K562 (cell line): ENCODE measurements at regions not wholly inside any gene's neighbourhood (a gene's known extent, or its start where the extent isn't known, plus 50 kb on each side); places are given as distances from the start of the nearest gene placed in this dataset.
A peak's percentile ranks its signal among the peaks of the same experiment; 100 is the strongest.

Experiments used
- BCL6 ChIP-seq: fragments of 250-450 bp; sonication (Bioruptor Pico); IDR thresholded peaks from 2 replicates; pipeline ENCODE4 v1.4.0; 2020
- CEBPG ChIP-seq, 3 experiments: fragments of 200-800 bp in 1 of 3; sonication (Bioruptor generic) in 1 of 3; sonication (generic) in 1 of 3; formaldehyde crosslinking in 1 of 3; IDR thresholded peaks in 2 of 3; conservative IDR thresholded peaks in 1 of 3; 2 replicates each; pipeline versions ENCODE4 v1.6.1 to v1.8.0; 2016 to 2022; ENCODE audit warnings: missing compliant biosample characterization in 2 of 3, missing genetic modification characterization in 2 of 3, mild to moderate bottlenecking in 1 of 3, missing genetic modification reagents in 1 of 3
- CREB3 ChIP-seq: fragments of 450-650 bp; conservative IDR thresholded peaks from 2 replicates; pipeline ENCODE4 v1.6.1; 2016; ENCODE audit warnings: missing genetic modification characterization, low read depth, mild to moderate bottlenecking, missing compliant biosample characterization, moderate library complexity
- EHMT2 ChIP-seq: fragments of 450-650 bp; IDR thresholded peaks from 2 replicates; pipeline ENCODE4 v1.6.1; 2018; ENCODE audit warnings: antibody characterized with exemption
- EP400 ChIP-seq: fragments of 450-650 bp; IDR thresholded peaks from 2 replicates; pipeline ENCODE4 v1.6.1; 2017; ENCODE audit warnings: antibody characterized with exemption, mild to moderate bottlenecking, moderate library complexity
- GATAD2A ChIP-seq: fragments of 450-650 bp; IDR thresholded peaks from 2 replicates; pipeline ENCODE4 v1.6.1; 2017
- HNRNPH1 ChIP-seq: fragments of 200-400 bp; formaldehyde crosslinking; optimal IDR thresholded peaks from 2 replicates; pipeline ENCODE3; 2017; ENCODE audit warnings: low read depth, mild to moderate bottlenecking, low read length, moderate library complexity
- HOXB6 ChIP-seq: fragments of 250-450 bp; sonication (Bioruptor Pico); IDR thresholded peaks from 2 replicates; pipeline ENCODE4 v1.5.1; 2022; ENCODE audit warnings: mild to moderate bottlenecking, borderline replicate concordance
- KDM4B ChIP-seq, 2 experiments: fragments of 450-650 bp in 1 of 2; sonication (generic) in 1 of 2; IDR thresholded peaks; 2 replicates each; pipeline ENCODE4 v1.6.1; 2016 to 2017; ENCODE audit warnings: borderline replicate concordance in 2 of 2, antibody characterized with exemption in 1 of 2, low read depth in 1 of 2, mild to moderate bottlenecking in 1 of 2
- MEF2A ChIP-seq: IDR thresholded peaks from 2 replicates; pipeline ENCODE4 v1.6.1; 2011; ENCODE audit warnings: low read depth, mild to moderate bottlenecking, low read length, moderate library complexity; ENCODE audit not compliant: control insufficient read depth
- POLR2H ChIP-seq: IDR thresholded peaks from 2 replicates; pipeline ENCODE4 v1.6.1; 2016; ENCODE audit warnings: missing genetic modification characterization, low read depth, mild to moderate bottlenecking, control low read depth, missing compliant biosample characterization, moderate library complexity
- PTRF ChIP-seq: fragments of 450-650 bp; IDR thresholded peaks from 2 replicates; pipeline ENCODE4 v1.6.1; 2016; ENCODE audit warnings: mild to moderate bottlenecking, missing genetic modification characterization, missing compliant biosample characterization
- REST ChIP-seq, 2 experiments: fragments of 450-650 bp; formaldehyde crosslinking in 1 of 2; IDR thresholded peaks; 2 replicates each; pipeline versions ENCODE4 v1.4.0 to v1.6.1; 2014 to 2020; ENCODE audit warnings: mild to moderate bottlenecking in 2 of 2, borderline replicate concordance in 1 of 2, low read depth in 1 of 2
- SETDB1 ChIP-seq: IDR thresholded peaks from one replicate; pipeline ENCODE4 v1.6.1; 2012; ENCODE audit warnings: low read length, control low read depth, inconsistent platforms
- STAG1 ChIP-seq: sonication (generic); formaldehyde crosslinking; IDR thresholded peaks from 2 replicates; pipeline ENCODE4 v1.5.0; 2020; ENCODE audit warnings: missing genetic modification reagents, borderline replicate concordance
- XRCC5 ChIP-seq: fragments of 200-400 bp; formaldehyde crosslinking; IDR thresholded peaks from 2 replicates; pipeline ENCODE4 v1.6.1; 2017; ENCODE audit warnings: low read depth, mild to moderate bottlenecking, low read length
- ZBTB17 ChIP-seq: fragments of 450-650 bp; formaldehyde crosslinking; IDR thresholded peaks from 2 replicates; pipeline ENCODE4 v1.4.0; 2020; ENCODE audit warnings: mild to moderate bottlenecking
- ZNF282 ChIP-seq: sonication (generic); formaldehyde crosslinking; IDR thresholded peaks from 2 replicates; pipeline ENCODE4 v1.8.1; 2023; ENCODE audit warnings: missing genetic modification reagents
- ZNF644 ChIP-seq: fragments of 200-800 bp; sonication (Bioruptor generic); IDR thresholded peaks from 2 replicates; pipeline ENCODE4 v1.6.1; 2016; ENCODE audit warnings: low read depth, missing genetic modification characterization, missing compliant biosample characterization

DNA sequence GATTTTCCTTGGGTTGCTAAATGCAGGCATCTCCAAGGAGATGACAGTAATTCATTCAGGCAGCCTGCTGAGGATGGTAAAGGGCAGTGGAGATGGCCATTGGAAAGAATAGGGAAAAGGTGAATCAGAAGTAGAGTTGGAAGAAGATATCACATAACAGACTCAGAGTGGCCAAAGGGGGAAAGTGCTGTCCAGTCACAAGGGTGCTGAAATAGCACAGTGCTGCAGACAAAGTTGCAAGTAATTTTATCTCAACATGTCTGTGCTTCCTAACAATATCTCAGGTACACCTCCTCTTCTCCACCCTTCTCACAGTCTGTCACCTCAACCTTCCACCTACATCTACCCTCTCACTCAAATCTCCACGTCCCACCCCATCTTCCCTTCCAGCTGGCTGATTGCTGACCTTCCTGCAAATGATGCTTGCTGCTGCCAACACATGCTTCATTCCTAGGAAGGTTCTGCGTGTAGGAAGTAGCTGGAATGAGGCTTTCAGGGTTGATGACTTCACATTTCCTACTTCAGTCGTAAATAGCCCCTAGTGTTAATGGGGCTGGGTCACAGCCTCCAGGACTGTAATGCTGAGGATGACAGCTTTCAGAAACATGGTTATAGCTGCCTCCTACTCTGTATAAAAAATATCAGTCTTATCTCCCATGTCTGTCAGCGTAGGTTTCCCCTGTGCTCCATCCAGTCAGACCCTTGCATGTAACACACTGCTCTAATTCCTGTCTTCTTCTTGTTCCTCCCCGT lies 123.9 kb downstream of the CTNND1 start (continued):
- TF ChIP-seq CEBPG (CRISPR knock-in tag; IDR thresholded peaks at IDR 0.05) (no peak), CEBPG (tag; conservative IDR thresholded peaks at IDR 0.05 in 1 of 2, IDR thresholded peaks at IDR 0.05 in 1 of 2) (no peak), PTRF (tag) (0 out of 2 replicates have a peak, but pooled peaks have one; percentile 22), HOXB6 (CRISPR knock-in tag) (no peak), XRCC5 (no peak), GATAD2A (no peak), ZBTB17 (peak; percentile 30; the same call in 1 of the 2 replicates), STAG1 (CRISPR knock-in tag) (no peak), EP400 (no peak), HNRNPH1 (no peak), POLR2H (tag) (no peak), ZNF644 (tag) (0 out of 2 replicates have a peak, but pooled peaks have one; percentile 59), KDM4B (IDR thresholded peaks at IDR 0.05; ENCODE audit: borderline replicate concordance in 2 of 2, low read depth in 1 of 2) (no peak), REST (IDR thresholded peaks at IDR 0.05; ENCODE audit: borderline replicate concordance) (peak; percentile 99), REST (CRISPR knock-in tag; IDR thresholded peaks at IDR 0.05; ENCODE audit: low read depth) (peak; percentile 98), CREB3 (tag) (0 out of 2 replicates have a peak, but pooled peaks have one; percentile 75), SETDB1 (no peak), MEF2A (no peak), EHMT2 (peak; percentile 99), ZNF282 (CRISPR knock-in tag) (no peak), BCL6 (no peak)
